AG10803 (cell line): ENCODE measurements at regions not wholly inside any gene's neighbourhood (a gene's known extent, or its start where the extent isn't known, plus 50 kb on each side); places are given as distances from the start of the nearest gene placed in this dataset.
"Not testable (repeated sequence)": the region's sequence is repeated elsewhere in the genome, so short reads cannot be mapped to it uniquely, and the experiment has no call there.

Source experiments
- DNase-seq: peaks from one replicate; pipeline ENCODE4 v3.0.0; 2010; ENCODE audit warnings: low read depth
- H3K4me3 ChIP-seq: 2 replicates; pipeline ENCODE4 v1.5.1; 2011; ENCODE audit warnings: mild to moderate bottlenecking, low read length, control low read depth
- CTCF ChIP-seq: conservative IDR thresholded peaks from 2 replicates; pipeline ENCODE4 v1.5.1; 2011; ENCODE audit warnings: mild to moderate bottlenecking, low read length, control low read depth, inconsistent platforms

GRCh38 chr4:79250887-79251286 lies 75.0 kb downstream of the NAA11 start:
- no peak overlapping the region for H3K4me3 ChIP-seq
- TF ChIP-seq CTCF: no peak
- DNase-seq: no peak

GRCh38 chr4:79249881-79250503 lies 75.9 kb downstream of the NAA11 start:
- TF ChIP-seq CTCF: no peak
- H3K4me3 ChIP-seq: no peak overlapping the region
- no peak for DNase-seq

- no peak overlapping the region for H3K4me3 ChIP-seq
- no peak for DNase-seq
- TF ChIP-seq CTCF: no peak
Observed at GRCh38 chr4:79248610-79249009, 77.3 kb downstream of the NAA11 start.

- TF ChIP-seq CTCF: no peak
- no peak overlapping the region for H3K4me3 ChIP-seq
- no peak for DNase-seq
Observed at GRCh38 chr4:79247695-79248394, 78.0 kb downstream of the NAA11 start.

GRCh38 chr4:79245200-79245940 lies 80.5 kb downstream of the NAA11 start:
- not testable (repeated sequence) for DNase-seq, H3K4me3 ChIP-seq

GRCh38 chr4:79241846-79242245 lies 84.0 kb downstream of the NAA11 start:
- no peak overlapping the region for H3K4me3 ChIP-seq
- DNase-seq: peak; percentile 18
- TF ChIP-seq CTCF: 0 out of 2 replicates have a peak, but pooled peaks have one; percentile 4

GRCh38 chr4:79237851-79238250 lies 88.0 kb downstream of the NAA11 start:
- TF ChIP-seq CTCF: no peak
- H3K4me3 ChIP-seq: no peak overlapping the region
- DNase-seq: no peak
